Thoracic aorta (tissue), 2 donors: ENCODE measurements at regions not wholly inside any gene's neighbourhood (a gene's known extent, or its start where the extent isn't known, plus 50 kb on each side); places are given as distances from the start of the nearest gene placed in this dataset.

Experiments
- ATAC-seq: fragments of 150-250 bp; one replicate; pipeline ENCODE4 v1.8.0; 2017; ENCODE audit warnings: low read depth; ENCODE audit not compliant: insufficient number of reproducible peaks, low FRiP score
- DNase-seq: peaks from one replicate; pipeline ENCODE4 v3.0.0-alpha.2; 2020; ENCODE audit warnings: low spot score
- H3K27ac ChIP-seq, 2 donors: fragments of 200-600 bp; sonication (generic); 1 replicate in 1 of 2; 2 replicates in 1 of 2; pipeline ENCODE4 v1.5.1; 2016; ENCODE audit warnings: mild to moderate bottlenecking in 2 of 2, moderate library complexity in 2 of 2
- H3K27me3 ChIP-seq: fragments of 200-600 bp; sonication (generic); replicated peaks from 2 replicates; pipeline ENCODE4 v1.6.0; 2016; ENCODE audit warnings: mild to moderate bottlenecking; ENCODE audit not compliant: insufficient read depth
- H3K36me3 ChIP-seq: fragments of 200-600 bp; sonication (generic); one replicate; pipeline ENCODE4 v1.5.1; 2016
- H3K4me1 ChIP-seq, 2 donors: fragments of 200-600 bp; sonication (generic); 1 replicate in 1 of 2; 2 replicates in 1 of 2; pipeline versions ENCODE4 v1.5.1 to v1.6.0; 2016; ENCODE audit warnings: low read depth in 2 of 2, mild to moderate bottlenecking in 1 of 2; ENCODE audit not compliant: control insufficient read depth in 1 of 2
- H3K4me3 ChIP-seq: fragments of 200-600 bp; sonication (generic); 2 replicates; pipeline ENCODE4 v1.5.1; 2016; ENCODE audit warnings: mild to moderate bottlenecking
- H3K9me3 ChIP-seq: fragments of 200-600 bp; sonication (generic); 2 replicates; pipeline ENCODE4 v1.5.1; 2016
- TF ChIP-seq, protein P1 (sequence below): fragments of 200-600 bp; sonication (generic); IDR thresholded peaks from one replicate; pipeline ENCODE4 v1.5.1; 2019; ENCODE audit warnings: antibody characterized with exemption

DNA sequence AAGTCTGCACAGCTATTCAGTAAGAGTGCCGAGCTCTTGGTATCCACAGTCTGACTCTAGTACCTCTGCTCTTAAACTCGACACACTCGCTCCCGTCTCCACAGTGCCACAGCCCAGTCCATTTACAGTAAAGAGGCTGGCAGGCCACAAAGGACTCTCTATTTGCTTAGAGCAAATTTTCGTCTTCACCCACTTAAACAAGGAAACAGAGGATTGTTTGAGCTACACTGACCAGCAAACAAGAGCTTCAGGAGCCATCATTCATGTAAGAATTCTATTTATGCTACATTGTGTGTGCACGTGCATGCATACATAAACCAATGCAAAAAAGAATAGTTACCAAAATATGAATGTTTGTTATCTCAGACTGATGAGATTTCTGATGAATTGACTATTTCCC, 290.2 kb downstream of the USP46 start:
- no peaks in the 10 kb centered on the region for H3K9me3 ChIP-seq
- H3K27me3 ChIP-seq, result no peaks in the 10 kb centered on the region
- H3K4me3 ChIP-seq, result no peak overlapping the region
- no peaks in the 10 kb centered on the region for H3K4me1 ChIP-seq
- DNase-seq (no peak), ATAC-seq (no peak)
- no peak overlapping the region for H3K27ac ChIP-seq
- H3K36me3 ChIP-seq, result no peaks in the 10 kb centered on the region
- TF ChIP-seq, protein P1, sequence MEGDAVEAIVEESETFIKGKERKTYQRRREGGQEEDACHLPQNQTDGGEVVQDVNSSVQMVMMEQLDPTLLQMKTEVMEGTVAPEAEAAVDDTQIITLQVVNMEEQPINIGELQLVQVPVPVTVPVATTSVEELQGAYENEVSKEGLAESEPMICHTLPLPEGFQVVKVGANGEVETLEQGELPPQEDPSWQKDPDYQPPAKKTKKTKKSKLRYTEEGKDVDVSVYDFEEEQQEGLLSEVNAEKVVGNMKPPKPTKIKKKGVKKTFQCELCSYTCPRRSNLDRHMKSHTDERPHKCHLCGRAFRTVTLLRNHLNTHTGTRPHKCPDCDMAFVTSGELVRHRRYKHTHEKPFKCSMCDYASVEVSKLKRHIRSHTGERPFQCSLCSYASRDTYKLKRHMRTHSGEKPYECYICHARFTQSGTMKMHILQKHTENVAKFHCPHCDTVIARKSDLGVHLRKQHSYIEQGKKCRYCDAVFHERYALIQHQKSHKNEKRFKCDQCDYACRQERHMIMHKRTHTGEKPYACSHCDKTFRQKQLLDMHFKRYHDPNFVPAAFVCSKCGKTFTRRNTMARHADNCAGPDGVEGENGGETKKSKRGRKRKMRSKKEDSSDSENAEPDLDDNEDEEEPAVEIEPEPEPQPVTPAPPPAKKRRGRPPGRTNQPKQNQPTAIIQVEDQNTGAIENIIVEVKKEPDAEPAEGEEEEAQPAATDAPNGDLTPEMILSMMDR, result no peak

DNA sequence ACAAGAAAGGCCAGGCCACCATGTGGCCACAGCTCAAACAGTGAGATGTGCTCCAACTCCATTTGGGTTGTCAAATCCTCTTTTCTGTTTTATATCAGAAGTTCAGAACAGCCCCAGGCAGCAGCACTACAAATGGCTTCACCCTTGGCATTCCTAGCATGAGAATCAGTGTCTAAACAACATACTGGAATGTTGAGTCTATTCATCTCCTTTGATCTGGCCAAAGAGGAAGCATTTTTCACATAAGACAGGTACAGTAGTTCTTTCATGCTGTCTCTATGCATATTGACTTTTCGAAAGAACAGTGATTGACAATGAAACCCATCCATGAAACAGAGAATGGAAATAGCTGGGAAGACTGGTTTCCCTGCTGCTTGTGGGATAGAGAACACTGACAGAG, 289.5 kb downstream of the USP46 start:
- no peak for ATAC-seq

GRCh38 chr4:52370576-52370975, 288.5 kb downstream of the USP46 start:
- DNase-seq, result no peak
- Histone ChIP-seq H3K36me3 (no peaks in the 10 kb centered on the region), H3K27me3 (no peaks in the 10 kb centered on the region), H3K9me3 (no peaks in the 10 kb centered on the region), H3K4me1 (no peaks in the 10 kb centered on the region), H3K4me3 (no peak overlapping the region), H3K27ac (no peak overlapping the region)
- no peak for ATAC-seq
- TF ChIP-seq, protein P1, result no peak

More for the DNA sequence above, 289.5 kb downstream of the USP46 start:
- Histone ChIP-seq H3K4me1 (no peaks in the 10 kb centered on the region), H3K4me3 (no peak overlapping the region), H3K27ac (no peak overlapping the region), H3K9me3 (no peaks in the 10 kb centered on the region), H3K36me3 (no peaks in the 10 kb centered on the region), H3K27me3 (no peaks in the 10 kb centered on the region)
- TF ChIP-seq, protein P1, result no peak
- no peak for DNase-seq

GRCh38 chr4:52371841-52372240, 287.3 kb downstream of the USP46 start:
- Histone ChIP-seq H3K4me1 (no peaks in the 10 kb centered on the region), H3K4me3 (no peak overlapping the region), H3K27ac (no peak overlapping the region), H3K36me3 (no peaks in the 10 kb centered on the region), H3K27me3 (no peaks in the 10 kb centered on the region), H3K9me3 (no peaks in the 10 kb centered on the region)
- no peak for ATAC-seq
- TF ChIP-seq, protein P1, result no peak
- DNase-seq, result no peak

GRCh38 chr4:52372269-52372668, 286.8 kb downstream of the USP46 start:
- no peaks in the 10 kb centered on the region for H3K9me3 ChIP-seq
- ATAC-seq, result no peak

More at GRCh38 chr4:52372269-52372668, 286.8 kb downstream of the USP46 start:
- Histone ChIP-seq H3K4me3 (no peak overlapping the region), H3K27ac (no peak overlapping the region), H3K36me3 (no peaks in the 10 kb centered on the region), H3K27me3 (no peaks in the 10 kb centered on the region), H3K4me1 (no peaks in the 10 kb centered on the region)
- TF ChIP-seq, protein P1, result no peak
- no peak for DNase-seq
